ENCODE measurements at regions not wholly inside any gene's neighbourhood (a gene's known extent, or its start where the extent isn't known, plus 50 kb on each side); places are given as distances from the start of the nearest gene placed in this dataset.

DNA sequence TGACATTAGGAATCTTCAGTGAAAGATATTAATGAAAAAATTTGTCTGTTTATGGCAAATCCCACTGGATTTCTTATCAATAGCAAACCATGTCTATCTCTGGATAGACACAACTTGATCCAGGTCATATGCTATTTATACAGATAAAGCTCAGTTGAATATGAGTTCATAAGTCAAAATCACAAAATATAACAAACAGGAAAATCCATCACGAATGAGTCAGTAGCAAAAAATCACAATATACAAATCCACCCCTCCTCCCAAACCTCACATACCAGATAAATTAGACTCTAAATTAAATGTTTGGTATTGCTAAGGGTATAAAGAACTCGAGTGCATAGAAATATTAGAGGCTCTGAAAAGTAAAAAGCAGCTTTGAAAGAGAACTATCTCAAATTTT, 420.5 kb downstream of the TLL1 start:
- no peak for DNase-seq
- 29 to 36% methylated on average over 2 of the region's 2 CpGs for WGBS, 2 donors

DNA sequence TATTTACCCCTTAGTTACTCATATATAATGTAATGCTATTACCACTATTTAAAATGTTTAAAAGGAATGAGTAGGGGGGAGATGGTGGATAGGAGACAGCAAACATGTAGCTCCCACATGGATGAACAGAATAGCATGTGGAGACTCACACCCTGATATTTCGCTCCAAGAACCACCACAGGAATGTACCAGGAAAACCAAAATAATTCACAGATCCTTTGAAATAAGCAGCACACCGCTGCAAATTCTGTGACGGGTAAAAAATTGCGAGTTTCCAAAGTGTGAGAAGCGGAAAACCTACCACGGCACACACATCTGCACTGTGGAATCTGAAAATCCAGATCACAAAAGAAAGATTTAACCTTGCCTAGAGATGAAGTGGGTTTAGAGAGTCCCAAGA, 428.2 kb downstream of the TLL1 start:
- Histone ChIP-seq H3K4me1 (no peaks in the 10 kb centered on the region), H3K4me3 (no peak overlapping the region), H3K36me3 (no peaks in the 10 kb centered on the region), H3K9me3 (no peaks in the 10 kb centered on the region), H3K27ac (no peak overlapping the region), H3K27me3 (no peaks in the 10 kb centered on the region)
- no peak for DNase-seq
- intact Hi-C loops (cut with DNase I): no loop called here
- 85 to 91% methylated on average over 6 of the region's 6 CpGs for WGBS, 2 donors
- TF ChIP-seq, protein P1, sequence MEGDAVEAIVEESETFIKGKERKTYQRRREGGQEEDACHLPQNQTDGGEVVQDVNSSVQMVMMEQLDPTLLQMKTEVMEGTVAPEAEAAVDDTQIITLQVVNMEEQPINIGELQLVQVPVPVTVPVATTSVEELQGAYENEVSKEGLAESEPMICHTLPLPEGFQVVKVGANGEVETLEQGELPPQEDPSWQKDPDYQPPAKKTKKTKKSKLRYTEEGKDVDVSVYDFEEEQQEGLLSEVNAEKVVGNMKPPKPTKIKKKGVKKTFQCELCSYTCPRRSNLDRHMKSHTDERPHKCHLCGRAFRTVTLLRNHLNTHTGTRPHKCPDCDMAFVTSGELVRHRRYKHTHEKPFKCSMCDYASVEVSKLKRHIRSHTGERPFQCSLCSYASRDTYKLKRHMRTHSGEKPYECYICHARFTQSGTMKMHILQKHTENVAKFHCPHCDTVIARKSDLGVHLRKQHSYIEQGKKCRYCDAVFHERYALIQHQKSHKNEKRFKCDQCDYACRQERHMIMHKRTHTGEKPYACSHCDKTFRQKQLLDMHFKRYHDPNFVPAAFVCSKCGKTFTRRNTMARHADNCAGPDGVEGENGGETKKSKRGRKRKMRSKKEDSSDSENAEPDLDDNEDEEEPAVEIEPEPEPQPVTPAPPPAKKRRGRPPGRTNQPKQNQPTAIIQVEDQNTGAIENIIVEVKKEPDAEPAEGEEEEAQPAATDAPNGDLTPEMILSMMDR (IDR thresholded peaks at IDR 0.05): no peak
- TF ChIP-seq POLR2A (IDR thresholded peaks at IDR 0.05): no peak

More for the DNA sequence above, 420.5 kb downstream of the TLL1 start:
- H3K27me3 ChIP-seq: no peaks in the 10 kb centered on the region
- intact Hi-C loops (cut with DNase I): no loop called here
- no peak for TF ChIP-seq POLR2A (IDR thresholded peaks at IDR 0.05)
- TF ChIP-seq, protein P1 (IDR thresholded peaks at IDR 0.05): no peak
- H3K36me3 ChIP-seq: no peaks in the 10 kb centered on the region
- H3K4me1 ChIP-seq: no peaks in the 10 kb centered on the region
- H3K4me3 ChIP-seq: no peak overlapping the region
- H3K27ac ChIP-seq: no peak overlapping the region
- H3K9me3 ChIP-seq: no peaks in the 10 kb centered on the region

DNA sequence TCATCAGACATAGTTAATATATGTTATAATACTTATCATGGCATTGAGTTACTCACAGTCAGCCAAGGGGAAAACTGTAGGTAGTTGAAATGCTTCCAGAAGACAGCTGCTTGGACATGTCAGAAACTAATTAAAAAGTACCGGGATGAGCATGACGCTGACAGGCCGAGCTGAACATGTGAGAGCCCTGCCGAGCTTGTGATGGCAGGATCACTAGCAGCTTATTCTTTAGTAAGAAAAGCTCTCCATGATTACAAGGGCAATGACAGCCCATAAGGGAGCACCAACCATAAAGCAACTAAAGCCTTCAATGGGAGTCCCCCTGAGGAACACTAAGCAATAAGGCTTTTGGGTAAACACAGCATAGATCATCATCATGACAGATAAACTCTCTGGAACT, 435.6 kb downstream of the TLL1 start:
- H3K4me3 ChIP-seq: no peak overlapping the region
- DNase-seq: no peak
- 22 to 43% methylated on average over 4 of the region's 4 CpGs for WGBS, 2 donors
- no peaks in the 10 kb centered on the region for H3K36me3 ChIP-seq
- intact Hi-C loops (cut with DNase I): no loop called here
- H3K27me3 ChIP-seq: no peaks in the 10 kb centered on the region
- H3K4me1 ChIP-seq: no peaks in the 10 kb centered on the region
- H3K27ac ChIP-seq: no peak overlapping the region
- no peaks in the 10 kb centered on the region for H3K9me3 ChIP-seq
- no peak for TF ChIP-seq POLR2A (IDR thresholded peaks at IDR 0.05)

DNA sequence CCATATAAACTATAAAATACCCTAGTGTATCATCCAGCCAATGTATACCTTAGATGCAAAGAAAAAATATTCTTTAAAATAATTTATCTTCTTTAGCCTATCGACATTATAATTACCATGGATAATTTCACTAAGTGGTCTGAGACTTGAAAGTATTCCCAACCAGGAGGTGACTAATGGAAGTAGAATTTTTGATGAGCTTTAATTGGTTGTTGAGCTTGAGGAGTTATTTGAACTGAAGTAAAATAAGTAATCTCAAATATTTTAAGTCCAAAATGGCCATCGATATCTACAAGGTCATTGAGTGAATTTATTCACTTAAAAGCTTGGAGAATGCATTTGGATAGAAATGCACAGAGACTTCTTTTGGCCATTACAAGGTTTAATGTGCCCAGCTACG, 436.2 kb downstream of the TLL1 start:
- intact Hi-C loops (cut with DNase I): no loop called here
- TF ChIP-seq, protein P1 (IDR thresholded peaks at IDR 0.05): no peak
- TF ChIP-seq POLR2A (IDR thresholded peaks at IDR 0.05): no peak
- no peaks in the 10 kb centered on the region for H3K9me3 ChIP-seq
- no peak for DNase-seq
- no peaks in the 10 kb centered on the region for H3K27me3 ChIP-seq
- no peak overlapping the region for H3K27ac ChIP-seq
- H3K4me1 ChIP-seq: no peaks in the 10 kb centered on the region
- no peaks in the 10 kb centered on the region for H3K36me3 ChIP-seq
- 72 to 75% methylated on average over 3 of the region's 3 CpGs for WGBS, 2 donors
- H3K4me3 ChIP-seq: no peak overlapping the region

DNA sequence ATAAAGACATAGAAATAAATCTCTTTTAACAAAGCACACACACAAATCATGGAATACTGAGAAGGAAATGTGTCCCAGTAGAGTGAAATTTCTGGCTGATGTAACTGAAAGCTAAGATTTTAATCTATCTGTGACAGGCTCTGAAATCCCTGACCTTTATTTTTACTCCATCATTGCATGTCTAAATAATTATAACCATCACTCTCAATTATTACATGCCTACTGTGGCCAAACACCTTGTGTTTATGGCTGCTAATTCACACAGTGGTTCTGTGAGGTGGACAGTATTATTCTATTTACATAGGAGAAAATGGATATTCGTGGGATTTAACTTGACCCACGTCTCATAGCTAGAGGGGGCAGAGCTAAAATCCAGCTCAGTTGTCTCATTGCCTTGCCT, 438.1 kb downstream of the TLL1 start:
- Histone ChIP-seq H3K27me3 (no peaks in the 10 kb centered on the region), H3K9me3 (no peaks in the 10 kb centered on the region), H3K27ac (no peak overlapping the region), H3K36me3 (no peaks in the 10 kb centered on the region), H3K4me3 (no peak overlapping the region), H3K4me1 (no peaks in the 10 kb centered on the region)
- intact Hi-C loops (cut with DNase I): no loop called here
- DNase-seq: no peak
- 46 to 77% methylated on average over 2 of the region's 2 CpGs for WGBS, 2 donors
- TF ChIP-seq, protein P1 (IDR thresholded peaks at IDR 0.05): no peak
- TF ChIP-seq POLR2A (IDR thresholded peaks at IDR 0.05): no peak

DNA sequence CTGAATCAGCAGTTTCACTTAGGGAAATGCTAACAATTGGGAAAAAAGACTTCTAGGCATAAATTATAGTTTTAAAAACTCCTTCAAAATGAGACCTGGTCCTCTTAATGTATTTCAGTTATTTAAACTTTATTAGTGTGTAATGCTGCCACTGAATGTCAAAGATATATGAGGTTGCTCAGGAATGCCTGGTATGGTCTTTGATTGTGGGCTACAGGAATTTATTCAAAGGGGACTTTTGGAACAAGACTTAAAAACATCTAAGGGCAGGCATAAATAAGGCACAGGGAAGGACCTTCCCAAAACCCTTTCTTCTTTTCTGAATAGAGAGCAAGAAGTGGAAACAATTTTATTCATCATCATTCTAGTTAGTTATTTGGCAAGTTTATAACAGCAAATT, 439.1 kb downstream of the TLL1 start:
- Histone ChIP-seq H3K4me1 (no peaks in the 10 kb centered on the region), H3K27me3 (no peaks in the 10 kb centered on the region), H3K27ac (no peak overlapping the region), H3K4me3 (no peak overlapping the region), H3K36me3 (no peaks in the 10 kb centered on the region), H3K9me3 (no peaks in the 10 kb centered on the region)
- DNase-seq: no peak
- TF ChIP-seq POLR2A (IDR thresholded peaks at IDR 0.05): no peak
- TF ChIP-seq, protein P1 (IDR thresholded peaks at IDR 0.05): no peak
- intact Hi-C loops (cut with DNase I): no loop called here

Measured in esophagus squamous epithelium (tissue), 5 donors.